ENCODE measurements at regions not wholly inside any gene's neighbourhood (a gene's known extent, or its start where the extent isn't known, plus 50 kb on each side); places are given as distances from the start of the nearest gene placed in this dataset.
"Not testable (repeated sequence)": the region's sequence is repeated elsewhere in the genome, so short reads cannot be mapped to it uniquely, and the experiment has no call there.

- H3K27ac ChIP-seq; H3K4me1 ChIP-seq (replicated peaks in 1 of 2); in situ Hi-C loops (cut with MboI; ENCODE audit: low pct_unique_long_range_greater_than_20kb in 2 of 9, low sequenced_read_pairs in 9 of 9, unreplicated experiment in 9 of 9); ATAC-seq (replicated peaks in 6 of 8); H3K4me3 ChIP-seq: not testable (repeated sequence)
- 69 to 100% methylated on average over 2 to 4 of the region's 35 CpGs; no CpG with 5 or more reads in 8 of the 10 experiments for WGBS, 10 experiments
These were observed 361.6 kb upstream of the SGO1 start for GRCh38 chr3:20547361-20548269.

- in situ Hi-C loops (cut with MboI; ENCODE audit: low pct_unique_long_range_greater_than_20kb in 2 of 9, low sequenced_read_pairs in 9 of 9, unreplicated experiment in 9 of 9), result no loop called here
- Histone ChIP-seq H3K4me1 (replicated peaks in 1 of 2) (no peaks in the 10 kb centered on the region), H3K4me3 (no peak overlapping the region), H3K27ac (no peak overlapping the region)
- ATAC-seq (replicated peaks in 6 of 8), result no peak
- WGBS, 10 experiments, result 0 to 100% (median 83%) methylated on average over 1 to 3 of the region's 3 CpGs
These were observed 360.6 kb upstream of the SGO1 start for GRCh38 chr3:20546636-20547035.

- Histone ChIP-seq H3K4me3 (no peak overlapping the region), H3K4me1 (replicated peaks in 1 of 2) (no peaks in the 10 kb centered on the region), H3K27ac (no peak overlapping the region)
- 10 to 100% (median 81%) methylated on average over 1 to 5 of the region's 5 CpGs; no CpG with 5 or more reads in 1 of the 10 experiments for WGBS, 10 experiments
- in situ Hi-C loops (cut with MboI; ENCODE audit: low pct_unique_long_range_greater_than_20kb in 2 of 9, low sequenced_read_pairs in 9 of 9, unreplicated experiment in 9 of 9), result no loop called here
- peak in 2 of 8 experiments; percentile 89 to 93 for ATAC-seq (replicated peaks in 6 of 8)
These were observed 357.7 kb upstream of the SGO1 start for GRCh38 chr3:20543535-20544226.

GRCh38 chr3:20540066-20540465 is 354.1 kb upstream of the SGO1 start:
- H3K27ac ChIP-seq, result no peak overlapping the region
- in situ Hi-C loops (cut with MboI; ENCODE audit: low pct_unique_long_range_greater_than_20kb in 2 of 9, low sequenced_read_pairs in 9 of 9, unreplicated experiment in 9 of 9), result no loop called here
- no peak overlapping the region for H3K4me3 ChIP-seq
- ATAC-seq (replicated peaks in 6 of 8), result no peak
- no peaks in the 10 kb centered on the region for H3K4me1 ChIP-seq (replicated peaks in 1 of 2)
- 84 to 100% (median 100%) methylated on average over 1 to 3 of the region's 3 CpGs; no CpG with 5 or more reads in 2 of the 10 experiments for WGBS, 10 experiments

- 60 to 100% (median 83%) methylated on average over 1 to 6 of the region's 6 CpGs; no CpG with 5 or more reads in 3 of the 10 experiments for WGBS, 10 experiments
- Histone ChIP-seq H3K27ac (no peak overlapping the region), H3K4me3 (no peak overlapping the region), H3K4me1 (replicated peaks in 1 of 2) (no peaks in the 10 kb centered on the region)
- in situ Hi-C loops (cut with MboI; ENCODE audit: low pct_unique_long_range_greater_than_20kb in 2 of 9, low sequenced_read_pairs in 9 of 9, unreplicated experiment in 9 of 9), result no loop called here
- no peak for ATAC-seq (replicated peaks in 6 of 8)
These were observed 353.7 kb upstream of the SGO1 start for GRCh38 chr3:20539666-20540065.

GRCh38 chr3:20537234-20537633 is 351.2 kb upstream of the SGO1 start:
- H3K4me3 ChIP-seq, result no peak overlapping the region
- WGBS, 10 experiments, result 14 to 100% (median 92%) methylated on average over 1 to 2 of the region's 3 CpGs; no CpG with 5 or more reads in 4 of the 10 experiments
- in situ Hi-C loops (cut with MboI; ENCODE audit: low pct_unique_long_range_greater_than_20kb in 2 of 9, low sequenced_read_pairs in 9 of 9, unreplicated experiment in 9 of 9), result no loop called here
- ATAC-seq (replicated peaks in 6 of 8), result no peak
- no peak overlapping the region for H3K27ac ChIP-seq
- H3K4me1 ChIP-seq (replicated peaks in 1 of 2), result no peaks in the 10 kb centered on the region

GRCh38 chr3:20529911-20530310 is 343.9 kb upstream of the SGO1 start:
- Histone ChIP-seq H3K4me3 (no peak overlapping the region), H3K27ac (no peak overlapping the region), H3K4me1 (replicated peaks in 1 of 2) (peaks cover 0 to 4% of the 10 kb centered on the region in 2 donors)
- ATAC-seq (replicated peaks in 6 of 8), result no peak
- in situ Hi-C loops (cut with MboI; ENCODE audit: low pct_unique_long_range_greater_than_20kb in 2 of 9, low sequenced_read_pairs in 9 of 9, unreplicated experiment in 9 of 9), result no loop called here
- 65 to 100% (median 83%) methylated on average over 2 to 5 of the region's 5 CpGs for WGBS, 10 experiments

- in situ Hi-C loops (cut with MboI; ENCODE audit: low pct_unique_long_range_greater_than_20kb in 2 of 9, low sequenced_read_pairs in 9 of 9, unreplicated experiment in 9 of 9), result no loop called here
These were observed 342.3 kb upstream of the SGO1 start for GRCh38 chr3:20528180-20528770.

GRCh38 chr3:20527368-20527767 is 341.4 kb upstream of the SGO1 start:
- Histone ChIP-seq H3K4me1 (replicated peaks in 1 of 2) (peaks cover 0 to 18% of the 10 kb centered on the region in 2 donors), H3K27ac (no peak overlapping the region), H3K4me3 (no peak overlapping the region)
- in situ Hi-C loops (cut with MboI; ENCODE audit: low pct_unique_long_range_greater_than_20kb in 2 of 9, low sequenced_read_pairs in 9 of 9, unreplicated experiment in 9 of 9), result no loop called here
- ATAC-seq (replicated peaks in 6 of 8), result peak in 1 of 8 experiments; percentile 41
- WGBS, 10 experiments, result 57 to 100% (median 82%) methylated on average over 1 of the region's 1 CpG; no CpG with 5 or more reads in 2 of the 10 experiments

More at GRCh38 chr3:20528180-20528770, 342.3 kb upstream of the SGO1 start:
- Histone ChIP-seq H3K4me3 (no peak overlapping the region), H3K27ac (no peak overlapping the region), H3K4me1 (replicated peaks in 1 of 2) (peaks cover 0 to 18% of the 10 kb centered on the region in 2 donors)
- ATAC-seq (replicated peaks in 6 of 8), result no peak
- WGBS, 10 experiments, result 4 to 95% (median 58%) methylated on average over 1 to 5 of the region's 5 CpGs

GRCh38 chr3:20524328-20524727 is 338.3 kb upstream of the SGO1 start:
- in situ Hi-C loops (cut with MboI; ENCODE audit: low pct_unique_long_range_greater_than_20kb in 2 of 9, low sequenced_read_pairs in 9 of 9, unreplicated experiment in 9 of 9), result loop anchor here in 5 of 9 experiments (25.0 kb wide), 5 partner anchors 187 to 1388 kb away; no protein-coding TSS in a partner anchor
- ATAC-seq (replicated peaks in 6 of 8), result peak in 5 of 8 experiments; percentile 52 to 82 (median 70)

GRCh38 chr3:20523293-20523692 is 337.3 kb upstream of the SGO1 start:
- Histone ChIP-seq H3K4me3 (no peak overlapping the region), H3K4me1 (replicated peaks in 1 of 2) (peaks cover 0 to 18% of the 10 kb centered on the region in 2 donors), H3K27ac (peak overlapping the region in 1 of 2 donors; percentile 46)
- in situ Hi-C loops (cut with MboI; ENCODE audit: low pct_unique_long_range_greater_than_20kb in 2 of 9, low sequenced_read_pairs in 9 of 9, unreplicated experiment in 9 of 9), result loop anchor here in 5 of 9 experiments (25.0 kb wide), 5 partner anchors 186 to 1389 kb away; no protein-coding TSS in a partner anchor
- ATAC-seq (replicated peaks in 6 of 8), result peak in 2 of 8 experiments; percentile 34 to 60

More at GRCh38 chr3:20524328-20524727, 338.3 kb upstream of the SGO1 start:
- H3K4me1 ChIP-seq (replicated peaks in 1 of 2), result peaks cover 0 to 18% of the 10 kb centered on the region in 2 donors
- no peak overlapping the region for H3K27ac ChIP-seq
- no peak overlapping the region for H3K4me3 ChIP-seq

GRCh38 chr3:20517316-20517715 is 331.3 kb upstream of the SGO1 start:
- ATAC-seq (replicated peaks in 6 of 8), result not testable (repeated sequence)
- in situ Hi-C loops (cut with MboI; ENCODE audit: low pct_unique_long_range_greater_than_20kb in 2 of 9, low sequenced_read_pairs in 9 of 9, unreplicated experiment in 9 of 9), result loop anchor here in 5 of 9 experiments (25.0 kb wide), 5 partner anchors 180 to 1395 kb away; no protein-coding TSS in a partner anchor

GRCh38 chr3:20516311-20516710 is 330.3 kb upstream of the SGO1 start:
- H3K4me1 ChIP-seq (replicated peaks in 1 of 2), result no peaks in the 10 kb centered on the region
- no peak for ATAC-seq (replicated peaks in 6 of 8)
- no peak overlapping the region for H3K27ac ChIP-seq
- in situ Hi-C loops (cut with MboI; ENCODE audit: low pct_unique_long_range_greater_than_20kb in 2 of 9, low sequenced_read_pairs in 9 of 9, unreplicated experiment in 9 of 9), result loop anchor here in 5 of 9 experiments (25.0 kb wide), 5 partner anchors 179 to 1396 kb away; no protein-coding TSS in a partner anchor
- no peak overlapping the region for H3K4me3 ChIP-seq

More at GRCh38 chr3:20517316-20517715, 331.3 kb upstream of the SGO1 start:
- H3K27ac ChIP-seq; H3K4me3 ChIP-seq; H3K4me1 ChIP-seq (replicated peaks in 1 of 2): not testable (repeated sequence)
- WGBS, 10 experiments, result 82 to 100% (median 100%) methylated on average over 2 to 6 of the region's 10 CpGs; no CpG with 5 or more reads in 5 of the 10 experiments

All from motor neuron (in vitro differentiated cells).